ENCODE measurements at regions not wholly inside any gene's neighbourhood (a gene's known extent, or its start where the extent isn't known, plus 50 kb on each side); places are given as distances from the start of the nearest gene placed in this dataset.

GRCh38 chr9:99628849-99629620 is 192.7 kb upstream of the NR4A3 start:
- Histone ChIP-seq H3K4me3 (replicated peaks in 1 of 3) (no peak overlapping the region), H3K36me3 (no peaks in the 10 kb centered on the region), H3K27me3 (no peaks in the 10 kb centered on the region), H3K9me3 (no peaks in the 10 kb centered on the region), H3K27ac (no peak overlapping the region), H3K4me1 (no peaks in the 10 kb centered on the region)
- no peak for TF ChIP-seq CTCF (IDR thresholded peaks at IDR 0.05)
- TF ChIP-seq POLR2A (IDR thresholded peaks at IDR 0.05), result no peak
- intact Hi-C loops (cut with DNase I), result no loop called here
- 94 to 96% methylated on average over 3 of the region's 3 CpGs for WGBS, 2 donors
- no peak for DNase-seq

GRCh38 chr9:99632349-99633038 is 189.2 kb upstream of the NR4A3 start:
- no peak overlapping the region for H3K27ac ChIP-seq
- no peaks in the 10 kb centered on the region for H3K36me3 ChIP-seq
- H3K9me3 ChIP-seq, result no peaks in the 10 kb centered on the region
- no peak overlapping the region for H3K4me3 ChIP-seq (replicated peaks in 1 of 3)
- no peaks in the 10 kb centered on the region for H3K27me3 ChIP-seq
- TF ChIP-seq POLR2A (IDR thresholded peaks at IDR 0.05) (no peak), CTCF (IDR thresholded peaks at IDR 0.05) (no peak)
- H3K4me1 ChIP-seq, result no peaks in the 10 kb centered on the region
- no peak for DNase-seq
- intact Hi-C loops (cut with DNase I), result no loop called here
- WGBS, 2 donors, result 63 to 79% methylated on average over 1 of the region's 1 CpG

GRCh38 chr9:99633265-99633664 is 188.4 kb upstream of the NR4A3 start:
- Histone ChIP-seq H3K4me3 (replicated peaks in 1 of 3) (no peak overlapping the region), H3K27ac (no peak overlapping the region), H3K9me3 (no peaks in the 10 kb centered on the region), H3K27me3 (no peaks in the 10 kb centered on the region), H3K4me1 (no peaks in the 10 kb centered on the region), H3K36me3 (no peaks in the 10 kb centered on the region)
- TF ChIP-seq POLR2A (IDR thresholded peaks at IDR 0.05), result no peak
- no peak for TF ChIP-seq CTCF (IDR thresholded peaks at IDR 0.05)
- DNase-seq, result no peak
- intact Hi-C loops (cut with DNase I), result no loop called here

GRCh38 chr9:99634186-99634585 is 187.5 kb upstream of the NR4A3 start:
- Histone ChIP-seq H3K27ac (no peak overlapping the region), H3K27me3 (no peaks in the 10 kb centered on the region), H3K36me3 (no peaks in the 10 kb centered on the region), H3K4me1 (no peaks in the 10 kb centered on the region), H3K9me3 (no peaks in the 10 kb centered on the region), H3K4me3 (replicated peaks in 1 of 3) (no peak overlapping the region)
- DNase-seq, result no peak
- WGBS, 2 donors, result 82 to 92% methylated on average over 3 of the region's 3 CpGs
- TF ChIP-seq POLR2A (IDR thresholded peaks at IDR 0.05) (no peak), CTCF (IDR thresholded peaks at IDR 0.05) (no peak)
- intact Hi-C loops (cut with DNase I), result no loop called here

- TF ChIP-seq POLR2A (IDR thresholded peaks at IDR 0.05), result no peak
- TF ChIP-seq CTCF (IDR thresholded peaks at IDR 0.05), result no peak
- Histone ChIP-seq H3K27ac (no peak overlapping the region), H3K36me3 (no peaks in the 10 kb centered on the region), H3K9me3 (no peaks in the 10 kb centered on the region), H3K4me1 (no peaks in the 10 kb centered on the region), H3K27me3 (no peaks in the 10 kb centered on the region), H3K4me3 (replicated peaks in 1 of 3) (no peak overlapping the region)
- DNase-seq, result no peak
- 92 to 93% methylated on average over 3 of the region's 3 CpGs for WGBS, 2 donors
- intact Hi-C loops (cut with DNase I), result no loop called here
Observed at GRCh38 chr9:99635032-99635431, 186.7 kb upstream of the NR4A3 start.

Data from thyroid gland (tissue), 4 donors.